NCI-H82 treated with DMSO at 0.1 percent for 48 hours (cell line): ENCODE measurements at regions not wholly inside any gene's neighbourhood (a gene's known extent, or its start where the extent isn't known, plus 50 kb on each side); places are given as distances from the start of the nearest gene placed in this dataset.
"Not testable (repeated sequence)": the region's sequence is repeated elsewhere in the genome, so short reads cannot be mapped to it uniquely, and the experiment has no call there.

ENCODE experiments used
- DNase-seq: peaks from one replicate; lab custom pipeline; 2025; ENCODE audit not compliant: unreplicated experiment; lab: John Stamatoyannopoulos, UW

DNA sequence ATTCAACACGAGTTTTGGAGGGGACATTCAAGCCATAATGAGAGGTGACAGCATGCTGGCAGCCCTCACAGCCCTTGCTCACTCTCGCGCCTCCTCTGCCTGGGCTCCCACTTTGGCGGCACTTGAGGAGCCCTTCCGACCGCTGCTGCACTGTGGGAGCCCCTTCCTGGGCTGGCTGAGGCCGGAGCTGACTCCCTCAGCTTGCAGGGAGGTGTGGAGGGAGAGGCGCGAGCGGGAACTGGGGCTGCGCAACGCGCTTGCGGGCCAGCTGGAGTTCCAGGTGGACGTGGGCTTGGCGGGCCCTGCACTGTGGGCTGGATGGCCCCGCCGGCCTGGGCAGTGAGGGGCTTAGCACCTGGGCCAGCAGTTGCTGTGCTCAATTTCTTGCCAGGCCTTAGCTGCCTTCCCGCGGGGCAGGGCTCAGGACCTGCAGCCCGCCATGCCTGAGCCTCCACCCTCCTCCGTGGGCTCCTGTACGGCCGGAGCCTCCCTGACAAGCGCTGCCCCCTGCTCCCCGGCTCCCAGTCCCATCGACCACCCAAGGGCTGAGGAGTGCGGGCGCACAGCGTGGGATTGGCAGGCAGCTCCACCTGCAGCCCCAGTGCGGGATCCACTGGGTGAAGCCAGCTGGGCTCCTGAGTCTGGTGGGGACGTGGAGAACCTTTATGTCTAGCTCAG, 123.3 kb downstream of the EFNB1 start:
- DNase-seq = not testable (repeated sequence)

DNA sequence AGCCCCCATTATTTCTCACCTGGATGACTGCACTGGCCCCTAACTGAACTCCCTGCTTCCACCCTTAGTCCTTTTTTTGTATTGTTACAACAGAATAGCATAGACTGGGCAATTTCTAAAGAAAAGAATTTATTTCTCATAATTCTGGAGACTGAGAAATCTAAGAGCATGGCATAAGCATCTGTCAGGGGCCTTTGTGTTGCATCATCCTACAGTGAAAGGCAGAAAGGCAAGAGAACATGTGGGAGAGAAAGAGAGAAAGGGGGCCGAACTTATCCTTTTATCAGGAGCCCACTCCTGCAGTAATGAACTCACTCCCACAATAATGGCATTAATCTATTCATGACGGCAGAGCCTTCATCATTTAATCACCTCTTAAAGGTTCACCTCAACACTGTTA, 122.1 kb downstream of the EFNB1 start:
- DNase-seq = no peak

DNA sequence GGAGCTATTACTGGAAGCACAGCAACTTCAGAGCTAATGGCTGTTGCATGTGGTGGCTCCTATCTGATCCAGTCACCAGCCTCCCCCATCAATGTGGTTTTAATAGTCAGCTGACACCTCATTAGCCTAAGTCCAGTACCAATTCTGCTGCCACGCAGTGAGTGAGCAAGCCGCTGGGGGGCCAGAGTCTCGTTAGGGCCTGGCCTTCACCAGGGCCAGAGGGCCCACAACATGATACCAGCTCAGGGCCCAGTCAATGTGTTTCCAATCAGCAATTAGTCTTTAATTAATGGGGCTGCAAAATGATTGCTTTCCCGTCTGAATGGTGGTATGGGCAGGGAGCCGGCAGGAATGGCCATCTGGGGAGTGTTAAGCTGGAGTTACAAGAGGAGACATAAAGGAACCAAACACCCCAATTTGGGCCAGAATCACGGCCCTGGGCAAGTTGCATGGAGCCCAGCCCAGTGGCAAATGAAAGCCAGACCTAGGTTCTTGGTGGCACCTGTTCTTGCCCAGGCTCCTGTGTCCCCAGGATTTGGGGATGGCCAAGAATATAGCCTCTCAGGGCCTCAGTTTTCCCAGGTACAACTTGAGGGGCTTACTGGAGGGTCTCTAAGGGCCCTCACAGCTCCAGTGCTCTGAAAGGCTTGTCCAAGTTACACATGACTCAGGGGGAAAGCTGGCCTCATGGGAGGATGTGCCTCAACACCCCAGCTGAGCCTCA, 119.2 kb downstream of the EFNB1 start:
- no peak for DNase-seq

DNA sequence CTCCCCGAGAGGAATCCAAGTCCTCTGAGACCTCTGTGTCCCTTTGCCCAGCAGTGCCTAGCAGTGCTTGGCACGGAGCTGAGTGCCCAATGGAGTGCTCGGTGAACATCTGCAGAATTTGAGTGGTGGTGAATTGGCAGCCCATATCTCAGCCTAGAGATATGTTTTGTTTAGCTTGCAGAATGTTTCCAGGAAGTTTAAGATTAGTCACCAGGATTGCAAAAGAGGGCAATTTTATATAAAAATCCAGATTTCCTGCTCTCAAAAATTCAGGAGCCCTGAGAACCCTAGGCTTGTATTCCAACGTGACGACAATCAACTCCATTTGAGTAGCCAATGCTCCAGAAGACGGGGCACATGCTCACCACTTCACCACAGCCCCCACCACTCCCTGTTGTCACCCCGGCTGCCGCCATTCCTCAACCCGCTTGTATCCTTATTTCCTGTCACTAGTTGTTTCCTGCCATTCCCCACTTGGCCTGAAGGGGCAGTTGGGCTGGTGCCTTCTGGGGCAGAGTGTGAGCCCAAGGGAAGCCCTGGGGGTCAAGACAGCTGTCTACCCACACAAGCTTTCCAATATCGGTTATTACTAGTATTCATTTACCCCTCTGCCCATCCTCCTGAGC, 116.9 kb downstream of the EFNB1 start:
- DNase-seq = no peak

DNA sequence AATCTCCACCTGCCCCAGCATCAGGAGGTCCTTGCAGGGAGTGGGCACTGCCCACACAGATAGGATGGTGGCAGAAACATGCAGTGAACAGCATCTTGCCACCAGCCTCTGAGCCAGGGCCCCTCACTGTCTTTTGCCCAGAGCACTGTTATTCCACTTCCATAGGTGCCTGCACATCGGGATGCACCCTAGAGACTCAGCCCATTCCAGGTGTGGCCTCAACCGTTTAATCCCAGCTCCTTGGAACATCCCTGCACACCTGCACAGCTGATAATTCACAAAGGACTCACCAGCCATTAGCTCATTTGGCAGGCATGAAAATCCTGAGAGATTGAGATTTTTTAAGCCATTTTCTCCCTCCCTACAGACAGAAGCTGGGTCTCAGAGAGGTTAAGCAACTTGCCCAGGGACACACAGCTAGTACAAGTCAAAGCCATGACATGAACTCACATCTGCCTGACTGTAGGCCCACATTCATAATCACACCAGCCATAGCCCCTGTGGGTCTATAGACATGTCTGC, 116.3 kb downstream of the EFNB1 start:
- DNase-seq = no peak

DNA sequence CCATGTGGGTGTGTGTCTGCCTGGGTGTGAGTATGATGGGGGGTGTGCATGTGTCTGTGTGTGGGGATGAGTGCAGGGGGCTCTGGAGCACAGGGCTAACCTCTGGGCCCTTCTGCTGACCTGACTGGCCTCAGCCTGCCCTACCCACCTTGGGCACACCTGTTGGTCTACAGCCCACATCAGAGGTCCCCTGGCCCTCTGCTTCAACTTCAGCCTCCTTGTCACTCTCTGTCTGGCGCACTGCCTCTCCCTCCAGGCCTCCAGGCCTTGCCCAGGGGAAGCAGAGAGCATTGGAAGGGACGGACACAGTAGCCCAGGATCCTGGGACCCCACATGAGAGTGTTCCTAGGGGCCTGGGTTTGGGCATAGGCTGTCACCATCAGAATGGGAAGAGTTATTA, 115.4 kb downstream of the EFNB1 start:
- no peak for DNase-seq

DNA sequence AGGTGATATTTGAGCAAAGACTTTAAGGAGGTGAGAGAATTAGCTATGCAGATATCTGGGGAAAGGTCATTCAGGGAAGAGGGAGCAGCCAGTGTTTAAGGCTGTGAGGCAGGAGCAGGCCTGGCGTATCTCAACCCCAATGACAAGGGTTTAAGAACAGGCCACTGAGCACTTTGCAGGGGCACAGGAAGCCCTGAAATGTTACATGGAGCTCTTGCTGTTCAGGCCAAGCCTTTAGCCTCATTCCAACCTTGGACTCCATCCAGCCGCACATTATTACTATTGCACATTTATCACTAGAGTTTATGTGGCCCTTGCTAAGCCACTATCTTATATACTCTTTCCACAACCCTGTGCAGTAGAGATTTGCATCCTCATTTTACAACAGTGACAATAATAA, 114.0 kb downstream of the EFNB1 start:
- DNase-seq = no peak

DNA sequence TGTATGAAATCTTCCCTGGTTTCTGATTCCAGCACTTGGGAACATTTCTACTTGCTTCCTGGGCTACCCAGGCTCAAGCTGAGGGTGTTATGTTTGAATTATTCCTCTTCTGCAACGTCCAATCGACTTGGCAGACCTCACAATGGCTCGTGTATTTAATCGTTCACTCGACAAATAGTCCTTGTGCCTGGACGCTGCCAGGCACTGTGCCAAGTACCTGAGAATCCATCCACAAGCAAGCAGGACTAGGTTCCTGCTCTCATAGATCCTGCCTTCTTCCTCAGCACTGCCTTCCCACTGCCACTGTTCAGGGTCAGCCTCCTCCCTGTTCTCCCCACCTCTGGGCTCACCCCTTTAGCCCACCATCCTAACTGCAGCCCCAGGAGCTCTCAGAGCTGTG, 113.3 kb downstream of the EFNB1 start:
- DNase-seq = no peak

DNA sequence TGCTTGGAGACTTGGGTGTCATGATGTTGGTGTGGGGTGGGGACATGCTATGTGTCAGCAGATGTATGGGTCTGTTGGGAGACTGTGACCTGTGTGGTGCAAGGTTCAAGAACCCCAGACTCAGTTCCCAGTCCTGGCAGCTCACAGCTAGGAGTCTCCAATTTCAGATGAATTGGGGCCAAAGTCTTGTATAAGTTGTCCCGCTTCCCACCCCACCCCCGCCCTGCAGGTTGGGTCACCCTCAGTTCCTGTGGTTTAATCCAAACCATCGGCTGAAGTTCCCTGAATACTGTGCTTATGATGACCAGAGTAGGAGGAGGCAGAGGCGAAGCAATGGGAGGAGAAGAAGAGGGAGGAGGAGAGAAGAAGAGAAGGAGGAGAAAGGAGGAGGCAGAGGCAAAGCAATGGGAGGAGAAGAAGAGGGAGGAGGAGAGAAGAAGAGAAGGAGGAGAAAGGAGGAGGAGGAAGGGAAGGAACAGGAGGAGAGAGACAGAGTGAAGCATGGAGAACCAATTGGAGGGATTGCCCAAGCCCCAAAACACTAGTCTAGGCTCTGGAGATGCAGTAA, 112.6 kb downstream of the EFNB1 start:
- DNase-seq = no peak

DNA sequence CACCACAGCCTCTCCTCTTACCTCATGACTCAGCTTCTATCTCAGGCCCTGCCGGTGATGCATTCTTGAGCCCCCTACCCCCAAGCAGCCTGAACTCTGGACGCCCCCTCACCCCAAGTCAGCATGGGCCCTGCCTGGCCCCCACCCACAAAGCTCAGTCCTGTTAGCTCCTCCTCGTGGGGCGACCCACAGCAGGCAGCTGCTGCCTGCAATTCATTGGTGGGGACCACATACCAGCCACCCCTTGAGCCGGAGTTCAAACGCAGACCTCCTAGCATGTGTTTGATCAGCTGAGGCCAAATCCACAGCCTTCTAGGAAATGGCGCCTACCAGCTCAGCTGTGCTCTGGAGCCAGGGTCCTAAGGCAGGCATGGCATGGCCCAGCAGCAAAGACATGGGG, 111.8 kb downstream of the EFNB1 start:
- DNase-seq = no peak

DNA sequence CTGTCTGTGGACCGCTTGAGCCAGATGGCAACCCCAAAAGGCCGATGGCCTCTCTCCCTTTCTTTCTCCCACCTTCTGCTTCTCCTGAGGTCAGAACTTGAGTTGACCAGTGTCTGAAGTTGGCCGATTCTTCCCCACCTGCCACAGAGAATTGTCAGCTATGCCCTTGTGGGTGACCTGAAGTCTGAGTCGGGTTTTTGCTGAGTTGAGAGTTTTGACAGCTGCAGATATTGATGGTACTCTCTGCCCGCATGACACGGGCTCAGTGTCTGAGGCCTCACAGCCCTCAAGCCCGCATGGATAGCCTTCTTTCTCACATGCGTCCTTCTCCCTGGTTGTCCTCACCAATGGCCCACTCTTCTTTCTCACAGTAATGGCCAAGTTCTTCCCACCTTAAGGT, 111.0 kb downstream of the EFNB1 start:
- DNase-seq = no peak

DNA sequence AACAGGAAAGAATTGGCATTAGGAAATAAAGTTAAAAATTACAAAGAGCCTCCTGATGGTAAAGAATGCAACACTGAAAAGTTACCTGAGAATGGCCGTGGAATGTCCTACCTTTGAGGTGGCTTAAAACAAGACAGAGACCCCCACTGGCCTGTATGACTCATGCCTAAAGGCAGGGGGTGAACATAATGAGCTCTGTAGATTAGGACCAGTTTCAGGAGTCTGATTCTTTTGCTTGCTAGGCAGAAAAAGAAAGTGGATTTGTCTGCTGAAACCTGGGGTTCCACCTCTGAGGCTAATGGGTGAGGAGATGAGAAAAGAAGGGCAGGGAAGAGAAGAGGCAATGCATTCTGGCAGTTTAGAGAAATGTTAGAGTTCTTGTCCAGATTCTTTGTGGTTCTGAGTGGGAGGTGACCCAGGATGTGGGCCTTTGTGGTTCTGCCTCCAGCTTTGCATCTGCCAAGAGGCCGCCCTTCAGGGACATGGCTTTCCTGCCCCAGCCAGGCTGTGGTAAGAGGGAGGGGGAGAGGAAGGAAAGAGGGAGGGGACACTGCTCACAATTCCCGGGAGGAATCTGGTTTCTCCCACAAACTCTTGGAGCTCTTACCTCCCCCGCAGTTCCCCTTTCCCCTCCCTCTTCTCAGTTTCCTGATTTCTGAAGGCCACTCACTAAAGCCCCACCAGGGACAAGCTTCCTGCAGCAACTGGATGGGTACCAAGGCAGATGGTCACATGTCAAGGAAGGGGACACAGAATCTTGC, 109.6 kb downstream of the EFNB1 start:
- no peak for DNase-seq

DNA sequence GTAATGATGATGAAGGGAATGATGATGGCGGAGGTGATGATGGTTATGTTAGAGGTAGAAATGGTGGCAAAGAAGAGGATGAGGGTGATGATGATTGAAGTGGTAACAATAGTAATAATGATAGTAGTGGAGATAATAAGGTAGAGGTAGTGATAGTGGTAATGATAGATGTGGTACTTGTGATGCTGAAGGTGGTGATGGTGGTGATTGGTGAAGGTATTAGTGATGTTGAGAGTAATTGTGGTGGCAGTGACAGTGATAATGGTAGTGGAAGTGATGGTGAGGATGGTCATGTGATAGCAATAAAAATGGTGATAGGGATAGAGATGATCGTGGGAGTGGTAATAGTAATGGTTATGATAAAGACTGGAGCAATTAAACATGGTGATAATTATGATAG, 108.8 kb downstream of the EFNB1 start:
- no peak for DNase-seq

DNA sequence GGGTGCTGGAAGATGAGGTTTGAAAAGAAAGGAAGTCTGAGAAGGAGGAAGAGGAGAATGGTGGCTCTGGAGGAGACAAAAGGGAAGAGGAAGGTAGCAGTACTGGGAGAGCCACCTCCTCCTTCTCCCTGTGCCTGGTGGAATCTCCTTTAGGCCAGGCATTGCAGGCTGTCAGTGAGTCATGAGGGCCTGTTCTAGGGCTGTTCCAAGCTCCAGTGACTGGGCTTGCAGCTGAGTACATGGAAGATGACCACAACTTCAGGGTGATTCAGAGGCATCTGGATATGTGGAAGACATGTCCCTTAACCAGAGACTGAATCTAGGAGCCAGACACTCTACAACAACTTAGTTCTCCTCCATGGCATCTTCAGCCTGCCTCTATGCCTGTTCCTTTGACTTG, 107.8 kb downstream of the EFNB1 start:
- no peak for DNase-seq

DNA sequence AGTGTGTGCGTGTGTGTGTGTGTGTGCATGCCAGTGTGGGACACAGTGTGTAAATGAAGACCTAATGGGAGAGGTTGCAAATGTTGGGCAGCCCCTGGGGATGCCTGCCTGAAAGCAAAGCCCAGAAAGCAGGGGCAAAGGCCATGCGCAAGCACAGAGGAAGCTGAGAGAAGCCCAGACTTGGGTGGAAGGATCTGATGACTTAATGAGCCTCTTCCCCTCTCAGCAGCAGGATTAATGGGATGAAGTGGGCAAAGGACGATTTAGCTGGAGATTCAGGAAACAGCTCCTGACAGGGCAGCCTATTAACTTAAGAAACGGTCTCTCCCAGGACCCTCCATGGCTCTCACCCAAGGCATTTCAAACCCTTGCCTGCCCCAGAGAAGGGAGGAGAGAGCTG, 107.3 kb downstream of the EFNB1 start:
- no peak for DNase-seq

DNA sequence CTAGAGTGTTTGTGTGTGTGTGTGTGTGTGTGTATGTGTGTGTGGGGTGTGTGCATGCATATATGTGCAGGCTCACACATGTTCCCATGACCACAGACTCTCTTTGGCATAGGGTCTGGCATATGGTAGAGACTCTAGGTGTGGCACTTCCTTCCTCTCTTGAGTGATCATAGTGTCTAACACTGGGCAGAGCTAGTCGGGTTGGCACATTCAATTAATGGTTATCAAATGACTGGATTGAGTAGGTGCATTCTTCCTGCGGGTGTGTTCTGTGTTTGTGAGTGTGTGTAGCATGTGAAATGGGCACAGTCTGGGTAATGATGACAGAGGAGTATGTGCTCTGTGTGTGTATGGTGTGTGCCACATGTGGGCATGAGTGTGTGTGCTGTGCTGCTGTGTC, 106.5 kb downstream of the EFNB1 start:
- DNase-seq = no peak

DNA sequence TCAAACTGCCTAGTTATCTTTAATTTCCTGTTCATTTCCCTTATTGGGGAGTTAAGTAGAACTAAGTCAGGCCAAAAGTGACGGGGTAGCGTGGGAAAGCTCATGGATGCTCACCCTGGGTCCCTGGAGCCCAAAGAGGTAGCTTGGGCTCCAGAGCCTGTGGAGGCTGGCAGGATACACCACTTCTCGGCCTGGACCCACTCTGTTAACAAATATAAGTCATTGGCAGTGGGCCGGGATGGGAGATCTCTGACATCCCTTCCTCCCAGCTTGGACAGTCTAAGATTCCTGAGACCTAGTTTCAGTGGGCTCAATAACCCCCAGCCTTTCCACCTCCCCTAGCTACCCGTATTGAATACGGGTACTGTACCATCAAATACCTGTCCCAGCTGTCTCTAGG, 106.1 kb downstream of the EFNB1 start:
- DNase-seq = no peak

DNA sequence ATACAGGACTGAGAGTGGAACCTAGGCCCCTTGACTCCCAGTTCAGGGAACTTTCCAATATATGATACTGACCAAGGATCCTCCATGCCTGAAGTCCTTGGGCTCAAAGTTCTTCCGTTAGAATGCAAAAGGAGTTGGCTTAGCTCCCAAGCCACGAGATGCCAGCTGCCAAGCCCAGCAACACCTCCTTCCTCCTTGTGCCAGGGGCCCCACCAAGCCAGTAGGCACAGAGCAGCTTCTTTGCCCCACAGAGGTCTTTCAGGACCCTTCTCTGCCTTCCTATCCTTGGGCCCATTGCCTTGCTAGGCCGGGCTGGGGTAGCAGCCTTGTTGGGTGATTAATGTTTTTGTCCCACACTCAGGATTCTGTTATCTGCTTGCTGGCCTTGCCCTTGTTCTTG, 105.6 kb downstream of the EFNB1 start:
- no peak for DNase-seq

DNA sequence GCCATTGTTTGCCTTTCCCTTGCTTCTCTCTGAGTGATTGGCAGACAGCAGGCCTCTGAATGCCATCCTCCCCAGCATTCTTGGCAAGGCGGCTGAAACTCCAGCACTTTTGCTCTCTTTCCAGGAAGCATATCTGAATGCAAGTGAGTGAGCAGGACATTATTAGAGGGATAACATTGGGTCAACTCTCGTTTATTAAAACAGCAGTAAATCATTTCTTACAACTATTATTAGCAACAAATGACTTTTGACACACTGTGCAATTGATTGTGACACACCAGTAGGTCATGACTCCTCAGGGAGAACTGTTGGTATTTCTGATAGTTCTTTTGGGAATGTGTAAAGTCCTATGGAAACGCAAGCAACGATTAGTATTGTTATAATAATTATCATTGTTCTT, 103.8 kb downstream of the EFNB1 start:
- DNase-seq = no peak

DNA sequence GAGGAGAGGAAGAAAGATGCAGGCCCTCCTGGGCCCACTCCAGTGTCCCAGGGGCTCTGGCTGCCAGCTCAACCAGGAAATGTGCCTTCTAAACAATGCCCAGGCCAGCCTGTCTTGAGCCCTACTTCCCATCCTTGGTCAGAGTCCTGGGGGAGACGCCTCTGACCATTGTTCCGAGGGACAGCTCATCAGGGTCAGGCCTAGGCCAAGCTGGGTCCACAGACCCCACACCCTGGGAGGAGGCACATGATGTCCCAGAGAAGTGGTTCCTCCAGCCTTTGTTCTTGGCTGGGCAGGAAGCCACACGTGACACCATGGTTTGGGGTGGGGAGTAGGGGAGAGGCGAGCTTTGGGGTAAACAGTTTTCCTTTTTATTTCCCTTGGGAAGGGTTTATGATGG, 102.5 kb downstream of the EFNB1 start:
- DNase-seq = no peak
